ENCODE measurements at regions not wholly inside any gene's neighbourhood (a gene's known extent, or its start where the extent isn't known, plus 50 kb on each side); places are given as distances from the start of the nearest gene placed in this dataset.

DNA sequence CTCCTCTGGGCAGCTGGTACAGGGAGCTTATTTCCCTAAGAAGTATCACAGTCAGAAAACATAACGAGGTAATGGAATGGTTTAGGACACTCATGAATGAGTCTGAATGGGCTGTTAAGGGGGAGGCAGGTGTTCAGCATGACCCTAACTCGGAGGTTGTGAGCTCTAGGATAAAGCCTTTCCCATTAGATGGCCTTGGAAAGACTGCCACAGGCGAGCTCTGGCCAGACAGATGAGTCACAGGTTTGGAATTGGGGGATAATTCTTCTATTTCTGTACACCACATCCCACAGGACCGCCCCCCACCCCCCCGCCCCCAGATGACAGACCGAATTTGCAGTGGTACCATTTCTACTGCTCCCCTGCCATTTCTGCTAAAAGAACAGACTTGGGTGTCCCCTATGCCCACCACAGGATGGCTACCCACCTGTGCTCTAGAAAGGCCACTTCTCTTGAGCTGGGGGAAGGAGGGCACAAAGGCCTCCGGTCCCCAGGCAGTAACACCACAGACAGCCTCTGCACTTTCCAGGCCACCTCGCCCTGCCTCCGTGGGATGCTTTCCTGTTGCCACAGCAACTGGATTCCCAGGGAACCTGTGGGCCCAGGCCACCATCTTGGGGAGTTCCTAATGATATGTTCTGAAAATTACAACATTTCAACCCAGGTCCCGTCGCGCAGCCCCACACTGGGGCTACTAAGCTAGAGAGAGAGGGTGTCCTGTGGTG is 76.7 kb downstream of the TRIM29 start:
- Histone ChIP-seq H3K36me3 (ENCODE audit: control insufficient read depth, insufficient read depth, low read length) (no peaks in the 10 kb centered on the region), H2BK5ac (ENCODE audit: low read depth, low read length, poor library complexity, severe bottlenecking) (no peak overlapping the region), H2BK120ac (ENCODE audit: low read depth, low read length) (no peak overlapping the region), H3K18ac (ENCODE audit: low read depth, low read length) (no peak overlapping the region), H3K27ac (ENCODE audit: insufficient read depth, low read length) (no peak overlapping the region), H3K27me3 (ENCODE audit: control insufficient read depth, insufficient read depth, low read length) (peaks cover 30% of the 10 kb centered on the region), H2AK5ac (ENCODE audit: low read depth, low read length) (no peak overlapping the region), H4K8ac (ENCODE audit: low read depth in 2 of 2, low read length in 2 of 2) (no peak overlapping the region), H2BK20ac (ENCODE audit: low read depth, low read length) (no peak overlapping the region), H3K4me3 (ENCODE audit: insufficient read depth, low read depth, low read length) (no peak overlapping the region), H3K4ac (ENCODE audit: low read depth, low read length) (no peak overlapping the region), H3K9ac (ENCODE audit: low read depth, low read length) (no peak overlapping the region), H2AK9ac (replicated peaks; ENCODE audit: low read depth, low read length, poor library complexity) (no peak overlapping the region), H3K23ac (ENCODE audit: low read depth, low read length) (no peak overlapping the region), H2AFZ (replicated peaks; ENCODE audit: low read length, poor library complexity) (no peak overlapping the region), H3K14ac (replicated peaks; ENCODE audit: low read depth, low read length) (no peak overlapping the region), H3K9me1 (ENCODE audit: insufficient read depth, low read length) (no peaks in the 10 kb centered on the region), H4K91ac (ENCODE audit: insufficient read depth, low read depth, low read length) (no peak overlapping the region), H4K5ac (ENCODE audit: low read depth, low read length) (no peak overlapping the region), H3K4me2 (ENCODE audit: low read depth, low read length) (no peak overlapping the region), H3K79me1 (ENCODE audit: low read depth in 1 of 2, low read length in 2 of 2) (no peaks in the 10 kb centered on the region), H3K4me1 (ENCODE audit: control insufficient read depth, insufficient read depth, low read length) (no peaks in the 10 kb centered on the region), H3K56ac (ENCODE audit: extremely low read depth, insufficient read depth, low read length) (no peak overlapping the region), H3K9me3 (ENCODE audit: control insufficient read depth, insufficient read depth, low read length) (no peaks in the 10 kb centered on the region), H4K20me1 (ENCODE audit: insufficient read depth, low read length) (no peaks in the 10 kb centered on the region), H2BK15ac (ENCODE audit: low read depth, low read length) (no peak overlapping the region)
- WGBS, 2 experiments (ENCODE audit: extremely low coverage in 2 of 2, insufficient read length in 1 of 2): no CpG with 5 or more reads among the region's 12 CpGs
- no TSS peak for BruUV-seq (replicated peaks)
- ChIA-PET POLR2A (ENCODE audit: unreplicated experiment) (no interaction called here), CTCF (no interaction called here)
- TF ChIP-seq CEBPB (IDR thresholded peaks at IDR 0.05; ENCODE audit: low read depth, low read length) (no peak), MAZ (IDR thresholded peaks at IDR 0.05; ENCODE audit: borderline replicate concordance, low read depth, low read length) (no peak), SMC3 (IDR thresholded peaks at IDR 0.05; ENCODE audit: low read depth, low read length) (no peak)
- in situ Hi-C loops (cut with MboI; ENCODE audit: low sequenced_read_pairs): no loop called here
- intact Hi-C loops (cut with micrococcal nuclease): no loop called here
- ATAC-seq (ENCODE audit: low read depth): no peak
- dilution Hi-C loops (cut with HindIII; ENCODE audit: low sequenced_read_pairs, unreplicated experiment): no loop called here
- DNase-seq: no peak

All from IMR-90 (cell line).